IMR-90 (cell line): ENCODE measurements at regions not wholly inside any gene's neighbourhood (a gene's known extent, or its start where the extent isn't known, plus 50 kb on each side); places are given as distances from the start of the nearest gene placed in this dataset.

Experiments used
- ATAC-seq: fragments of 200-7000 bp; cut with Tn5 transposase; 2 replicates; pipeline ENCODE4 v1.9.1; 2020; ENCODE audit warnings: low read depth, mild to moderate bottlenecking, moderate library complexity
- BruUV-seq: library from RNA; stranded (reverse); fragments of 400-500 nt; replicated peaks from 2 replicates; lab custom pipeline; 2021; lab: Mats Ljungman, UMichigan
- CTCF ChIA-PET: fragments of 300-600 bp; formaldehyde crosslinking; extraction: SDS; loops from one replicate; lab custom pipeline; 2021; ENCODE audit warnings: antibody characterized with exemption; lab: Yijun Ruan, JAX
- POLR2A ChIA-PET: fragments of 300-600 bp; sonication (Branson Sonifier 250); formaldehyde crosslinking; loops from one replicate; lab custom pipeline; 2022; ENCODE audit warnings: antibody characterized with exemption; ENCODE audit not compliant: unreplicated experiment; lab: Charles Lee
- DNase-seq: peaks from one replicate; pipeline ENCODE4 v3.0.0; 2013
- H2AFZ ChIP-seq: replicated peaks from 2 replicates; pipeline ENCODE3; 2013; ENCODE audit warnings: low read length, mild to moderate bottlenecking; ENCODE audit not compliant: poor library complexity
- H2AK5ac ChIP-seq: 2 replicates; pipeline ENCODE4 v1.6.1; 2013; ENCODE audit warnings: low read depth, low read length, inconsistent platforms
- H2AK9ac ChIP-seq: replicated peaks from 2 replicates; pipeline ENCODE3; 2013; ENCODE audit warnings: mild to moderate bottlenecking, low read depth, low read length, moderate library complexity; ENCODE audit not compliant: poor library complexity
- H2BK120ac ChIP-seq: 2 replicates; pipeline ENCODE4 v1.6.1; 2013; ENCODE audit warnings: low read depth, low read length, inconsistent platforms
- H2BK15ac ChIP-seq: 3 replicates; pipeline ENCODE4 v1.6.1; 2013; ENCODE audit warnings: low read depth, low read length, inconsistent platforms
- H2BK20ac ChIP-seq: 2 replicates; pipeline ENCODE4 v1.6.1; 2013; ENCODE audit warnings: low read depth, mild to moderate bottlenecking, inconsistent platforms, low read length, moderate library complexity
- H2BK5ac ChIP-seq: 2 replicates; pipeline ENCODE4 v1.6.1; 2013; ENCODE audit warnings: mild to moderate bottlenecking, low read depth, low read length, inconsistent platforms; ENCODE audit not compliant: poor library complexity, severe bottlenecking
- H3K14ac ChIP-seq: replicated peaks from 2 replicates; pipeline ENCODE4 v1.6.1; 2013; ENCODE audit warnings: low read depth, low read length, inconsistent platforms
- H3K18ac ChIP-seq: 2 replicates; pipeline ENCODE4 v1.6.1; 2013; ENCODE audit warnings: low read depth, low read length, control low read depth
- H3K23ac ChIP-seq: 2 replicates; pipeline ENCODE4 v1.6.1; 2013; ENCODE audit warnings: low read depth, low read length, inconsistent platforms
- H3K27ac ChIP-seq: 2 replicates; pipeline ENCODE4 v1.5.1; 2013; ENCODE audit warnings: mild to moderate bottlenecking, control low read depth, low read length; ENCODE audit not compliant: insufficient read depth
- H3K27me3 ChIP-seq: 2 replicates; pipeline ENCODE4 v1.6.1; 2013; ENCODE audit warnings: low read length; ENCODE audit not compliant: control insufficient read depth, insufficient read depth
- H3K36me3 ChIP-seq: 2 replicates; pipeline ENCODE4 v1.6.1; 2013; ENCODE audit warnings: low read length, mixed read lengths; ENCODE audit not compliant: control insufficient read depth, insufficient read depth
- H3K4ac ChIP-seq: 2 replicates; pipeline ENCODE4 v1.6.1; 2013; ENCODE audit warnings: low read depth, low read length, inconsistent platforms
- H3K4me1 ChIP-seq: 2 replicates; pipeline ENCODE4 v1.6.1; 2013; ENCODE audit warnings: low read length, mixed read lengths; ENCODE audit not compliant: control insufficient read depth, insufficient read depth
- H3K4me2 ChIP-seq: 2 replicates; pipeline ENCODE4 v1.6.1; 2013; ENCODE audit warnings: low read depth, mild to moderate bottlenecking, control low read depth, low read length, moderate library complexity
- H3K4me3 ChIP-seq: 2 replicates; pipeline ENCODE4 v1.5.1; 2013; ENCODE audit warnings: low read depth, mild to moderate bottlenecking, control low read depth, low read length, moderate library complexity; ENCODE audit not compliant: insufficient read depth
- H3K56ac ChIP-seq: 2 replicates; pipeline ENCODE4 v1.6.1; 2013; ENCODE audit warnings: low read length, inconsistent platforms; ENCODE audit not compliant: insufficient read depth; ENCODE audit errors: extremely low read depth
- H3K79me1 ChIP-seq, 2 experiments: 2 replicates each; pipeline ENCODE4 v1.6.1; 2013; ENCODE audit warnings: low read length in 2 of 2, inconsistent platforms in 1 of 2, low read depth in 1 of 2
- H3K9ac ChIP-seq: 2 replicates; pipeline ENCODE4 v1.6.1; 2013; ENCODE audit warnings: low read depth, low read length, control low read depth
- H3K9me1 ChIP-seq: 2 replicates; pipeline ENCODE4 v1.6.1; 2013; ENCODE audit warnings: low read length, inconsistent platforms; ENCODE audit not compliant: insufficient read depth
- H3K9me3 ChIP-seq: 2 replicates; pipeline ENCODE4 v1.6.1; 2013; ENCODE audit warnings: low read length; ENCODE audit not compliant: control insufficient read depth, insufficient read depth
- H4K20me1 ChIP-seq: 2 replicates; pipeline ENCODE4 v1.6.1; 2013; ENCODE audit warnings: low read length, inconsistent platforms; ENCODE audit not compliant: insufficient read depth
- H4K5ac ChIP-seq: 2 replicates; pipeline ENCODE4 v1.6.1; 2013; ENCODE audit warnings: mild to moderate bottlenecking, low read depth, low read length, control low read depth
- H4K8ac ChIP-seq, 2 experiments: 2 replicates each; pipeline ENCODE4 v1.6.1; 2013; ENCODE audit warnings: low read depth in 2 of 2, low read length in 2 of 2, control low read depth in 1 of 2, inconsistent platforms in 1 of 2
- H4K91ac ChIP-seq: 2 replicates; pipeline ENCODE4 v1.6.1; 2013; ENCODE audit warnings: low read depth, low read length, inconsistent platforms; ENCODE audit not compliant: insufficient read depth
- BHLHE40 ChIP-seq: fragments of 150-350 bp; IDR thresholded peaks from 2 replicates; pipeline ENCODE4 v1.6.1; 2016; ENCODE audit warnings: mild to moderate bottlenecking, low read depth, low read length
- CEBPB ChIP-seq: IDR thresholded peaks from 2 replicates; pipeline ENCODE4 v1.6.1; 2012; ENCODE audit warnings: low read depth, low read length, improper control_type of control experiment
- MAFK ChIP-seq: IDR thresholded peaks from 2 replicates; pipeline ENCODE4 v1.6.1; 2012; ENCODE audit warnings: low read depth, low read length, improper control_type of control experiment
- MXI1 ChIP-seq: IDR thresholded peaks from 2 replicates; pipeline ENCODE4 v1.6.1; 2012; ENCODE audit warnings: low read depth, mild to moderate bottlenecking, low read length, moderate library complexity, borderline replicate concordance
- NFE2L2 ChIP-seq: fragments of 150-350 bp; IDR thresholded peaks from 2 replicates; pipeline ENCODE4 v1.6.1; 2016; ENCODE audit warnings: low read depth, mild to moderate bottlenecking, low read length
- RAD21 ChIP-seq: IDR thresholded peaks from 2 replicates; pipeline ENCODE4 v1.6.1; 2012; ENCODE audit warnings: low read length, improper control_type of control experiment
- RFX5 ChIP-seq: IDR thresholded peaks from 2 replicates; pipeline ENCODE4 v1.8.0; 2012; ENCODE audit warnings: low read depth, mild to moderate bottlenecking, low read length, moderate library complexity
- WGBS, 2 experiments: methylation state at CpG; one replicate each; pipeline versions ENCODE4 v1.1.5 to v1.1.7; 2013; ENCODE audit warnings: missing lambda C conversion rate in 2 of 2; ENCODE audit not compliant: insufficient read length in 1 of 2; ENCODE audit errors: extremely low coverage in 2 of 2; 5-methylcytosine and 5-hydroxymethylcytosine counted together
- dilution Hi-C: fragments of 300-500 bp; cut with HindIII; formaldehyde crosslinking; loops from one replicate; pipeline ENCODE4 v1.14.3; 2018; ENCODE audit warnings: low sequenced_read_pairs; ENCODE audit not compliant: unreplicated experiment
- in situ Hi-C: fragments of 300-500 bp; cut with MboI; formaldehyde crosslinking; loops from 3 replicates; pipeline ENCODE4 v1.14.3; 2019; ENCODE audit warnings: low sequenced_read_pairs, inconsistent platforms, mixed read lengths
- intact Hi-C: fragments of 100-400 bp; cut with micrococcal nuclease; formaldehyde crosslinking; loops from 2 replicates; pipeline ENCODE4 v1.10.0; 2022
- TF ChIP-seq, protein P1 (sequence below): fragments of 150-350 bp; IDR thresholded peaks from 2 replicates; pipeline ENCODE4 v1.6.1; 2017; ENCODE audit warnings: mild to moderate bottlenecking, antibody characterized with exemption, low read length, low read depth

- CTCF ChIA-PET: interaction anchor here (0.6 to 1.0 kb wide), 4 partner anchors 39 to 125 kb away, joined by 3 to 8 read pairs (median 4); no protein-coding TSS in a partner anchor
- H2AK5ac ChIP-seq: no peak overlapping the region
- POLR2A ChIA-PET: interaction anchor here (0.6 kb wide), 2 partner anchors 66 to 132 kb away, joined by 4 to 11 read pairs; no protein-coding TSS in a partner anchor
- no peak overlapping the region for H4K91ac ChIP-seq
- no TSS peak for BruUV-seq
- H4K8ac ChIP-seq: no peak overlapping the region
- intact Hi-C loops: no loop called here
- H2BK20ac ChIP-seq: no peak overlapping the region
- H3K4me2 ChIP-seq: no peak overlapping the region
- no peak overlapping the region for H3K23ac ChIP-seq
- no peak overlapping the region; the same call in 2 of the 3 replicates for H2BK15ac ChIP-seq
- ATAC-seq (no peak; the same call in 1 of the 2 replicates), DNase-seq (no peak)
- in situ Hi-C loops: no loop called here
- no peak overlapping the region for H2BK120ac ChIP-seq
- H3K36me3 ChIP-seq: no peaks in the 10 kb centered on the region
- TF ChIP-seq BHLHE40 (no peak), RAD21 (no peak), RFX5 (no peak), NFE2L2 (no peak), MXI1 (no peak), CEBPB (no peak), MAFK (no peak)
- TF ChIP-seq, protein P1, sequence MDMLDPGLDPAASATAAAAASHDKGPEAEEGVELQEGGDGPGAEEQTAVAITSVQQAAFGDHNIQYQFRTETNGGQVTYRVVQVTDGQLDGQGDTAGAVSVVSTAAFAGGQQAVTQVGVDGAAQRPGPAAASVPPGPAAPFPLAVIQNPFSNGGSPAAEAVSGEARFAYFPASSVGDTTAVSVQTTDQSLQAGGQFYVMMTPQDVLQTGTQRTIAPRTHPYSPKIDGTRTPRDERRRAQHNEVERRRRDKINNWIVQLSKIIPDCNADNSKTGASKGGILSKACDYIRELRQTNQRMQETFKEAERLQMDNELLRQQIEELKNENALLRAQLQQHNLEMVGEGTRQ: no peak
- H3K27me3 ChIP-seq: no peaks in the 10 kb centered on the region
- no peak overlapping the region for H3K27ac ChIP-seq
- dilution Hi-C loops: no loop called here
- H3K4ac ChIP-seq: no peak overlapping the region
- H2AK9ac ChIP-seq: no peak overlapping the region
- H3K9me3 ChIP-seq: no peaks in the 10 kb centered on the region
- no peak overlapping the region for H2AFZ ChIP-seq
- H4K20me1 ChIP-seq: no peaks in the 10 kb centered on the region
- no peaks in the 10 kb centered on the region for H3K79me1 ChIP-seq
- no peak overlapping the region for H3K56ac ChIP-seq
- H3K9ac ChIP-seq: no peak overlapping the region; the same call in 1 of the 2 replicates
- no CpG with 5 or more reads among the region's 3 CpGs for WGBS, 2 experiments
- H3K9me1 ChIP-seq: 0 out of 2 replicates have a peak, but pooled peaks cover 2% of the 10 kb centered on the region
- H3K4me3 ChIP-seq: no peak overlapping the region
- H4K5ac ChIP-seq: no peak overlapping the region
- no peak overlapping the region for H3K18ac ChIP-seq
- peaks cover 2% of the 10 kb centered on the region for H3K4me1 ChIP-seq
- no peak overlapping the region for H3K14ac ChIP-seq
- H2BK5ac ChIP-seq: no peak overlapping the region
Measured at GRCh38 chr5:17064241-17064640, 128.2 kb upstream of the MYO10 start.
